ENCODE measurements at regions not wholly inside any gene's neighbourhood (a gene's known extent, or its start where the extent isn't known, plus 50 kb on each side); places are given as distances from the start of the nearest gene placed in this dataset.

- TF ChIP-seq REST (IDR thresholded peaks at IDR 0.05; ENCODE audit: insufficient read depth in 1 of 2, low read depth in 2 of 2, low read length in 2 of 2) = no peak
- TF ChIP-seq SIN3A (IDR thresholded peaks at IDR 0.05; ENCODE audit: borderline replicate concordance, insufficient read depth, low read length) = no peak
- TF ChIP-seq FOXP2 (optimal IDR thresholded peaks at IDR 0.05; ENCODE audit: borderline replicate concordance, extremely low read depth, extremely low read length, insufficient read depth) = no peak
- TF ChIP-seq TAF1 (IDR thresholded peaks at IDR 0.05; ENCODE audit: borderline replicate concordance, insufficient read depth, low read length) = no peak
- no peak for TF ChIP-seq POLR2AphosphoS5 (IDR thresholded peaks at IDR 0.05; ENCODE audit: low read depth, low read length)
These were observed 795.4 kb upstream of the DIAPH2 start for GRCh38 chrX:95889279-95889678.

GRCh38 chrX:95893636-95894035 is 791.0 kb upstream of the DIAPH2 start:
- TF ChIP-seq REST (IDR thresholded peaks at IDR 0.05; ENCODE audit: insufficient read depth in 1 of 2, low read depth in 2 of 2, low read length in 2 of 2) (no peak), POLR2AphosphoS5 (IDR thresholded peaks at IDR 0.05; ENCODE audit: low read depth, low read length) (no peak), SIN3A (IDR thresholded peaks at IDR 0.05; ENCODE audit: borderline replicate concordance, insufficient read depth, low read length) (no peak), TAF1 (IDR thresholded peaks at IDR 0.05; ENCODE audit: borderline replicate concordance, insufficient read depth, low read length) (no peak), FOXP2 (optimal IDR thresholded peaks at IDR 0.05; ENCODE audit: borderline replicate concordance, extremely low read depth, extremely low read length, insufficient read depth) (no peak)

- no peak for TF ChIP-seq REST (IDR thresholded peaks at IDR 0.05; ENCODE audit: insufficient read depth in 1 of 2, low read depth in 2 of 2, low read length in 2 of 2)
- TF ChIP-seq SIN3A (IDR thresholded peaks at IDR 0.05; ENCODE audit: borderline replicate concordance, insufficient read depth, low read length) = no peak
- no peak for TF ChIP-seq FOXP2 (optimal IDR thresholded peaks at IDR 0.05; ENCODE audit: borderline replicate concordance, extremely low read depth, extremely low read length, insufficient read depth)
- no peak for TF ChIP-seq POLR2AphosphoS5 (IDR thresholded peaks at IDR 0.05; ENCODE audit: low read depth, low read length)
- TF ChIP-seq TAF1 (IDR thresholded peaks at IDR 0.05; ENCODE audit: borderline replicate concordance, insufficient read depth, low read length) = no peak
These were observed 781.2 kb upstream of the DIAPH2 start for GRCh38 chrX:95903490-95903889.

GRCh38 chrX:95903975-95904374 is 780.7 kb upstream of the DIAPH2 start:
- TF ChIP-seq FOXP2 (optimal IDR thresholded peaks at IDR 0.05; ENCODE audit: borderline replicate concordance, extremely low read depth, extremely low read length, insufficient read depth) (no peak), REST (IDR thresholded peaks at IDR 0.05; ENCODE audit: insufficient read depth in 1 of 2, low read depth in 2 of 2, low read length in 2 of 2) (no peak), POLR2AphosphoS5 (IDR thresholded peaks at IDR 0.05; ENCODE audit: low read depth, low read length) (no peak), TAF1 (IDR thresholded peaks at IDR 0.05; ENCODE audit: borderline replicate concordance, insufficient read depth, low read length) (no peak), SIN3A (IDR thresholded peaks at IDR 0.05; ENCODE audit: borderline replicate concordance, insufficient read depth, low read length) (no peak)

GRCh38 chrX:95907081-95907480 is 777.6 kb upstream of the DIAPH2 start:
- no peak for TF ChIP-seq FOXP2 (optimal IDR thresholded peaks at IDR 0.05; ENCODE audit: borderline replicate concordance, extremely low read depth, extremely low read length, insufficient read depth)
- TF ChIP-seq POLR2AphosphoS5 (IDR thresholded peaks at IDR 0.05; ENCODE audit: low read depth, low read length) = no peak
- no peak for TF ChIP-seq REST (IDR thresholded peaks at IDR 0.05; ENCODE audit: insufficient read depth in 1 of 2, low read depth in 2 of 2, low read length in 2 of 2)
- TF ChIP-seq TAF1 (IDR thresholded peaks at IDR 0.05; ENCODE audit: borderline replicate concordance, insufficient read depth, low read length) = no peak
- no peak for TF ChIP-seq SIN3A (IDR thresholded peaks at IDR 0.05; ENCODE audit: borderline replicate concordance, insufficient read depth, low read length)
